HTR-8/SVneo (cell line): ENCODE measurements at regions not wholly inside any gene's neighbourhood (a gene's known extent, or its start where the extent isn't known, plus 50 kb on each side); places are given as distances from the start of the nearest gene placed in this dataset.

Source experiments
- DNase-seq: peaks from one replicate; pipeline ENCODE4 v3.0.0; 2011; ENCODE audit warnings: low spot score, mixed read lengths; ENCODE audit not compliant: insufficient read length
- FAIRE-seq: peaks from 2 replicates; lab custom pipeline; 2011; peaks lifted over from hg19 to GRCh38; lab: Jason Lieb, UNC

DNA sequence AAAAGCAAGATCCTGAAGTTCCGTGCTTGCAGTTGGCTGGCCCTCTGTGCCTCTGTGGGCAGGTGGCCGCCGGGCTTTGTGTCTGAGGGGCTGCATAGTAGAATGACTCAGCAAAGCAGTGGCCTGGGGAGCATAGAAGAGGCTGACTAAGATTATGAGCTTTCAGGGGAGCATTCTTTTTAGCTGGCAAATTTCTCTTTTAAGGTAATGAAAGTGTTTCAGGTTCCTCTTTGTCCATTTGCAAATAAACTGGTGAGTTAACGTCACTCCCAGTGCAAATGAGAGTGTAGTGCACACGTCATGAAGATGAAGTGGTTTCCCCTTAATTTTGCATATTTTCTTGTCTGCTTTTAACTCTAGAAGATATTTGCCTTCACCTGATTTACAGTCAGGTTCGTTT lies 98.6 kb downstream of the BCL2L11 start:
- FAIRE-seq (no peak), DNase-seq (no peak)

DNA sequence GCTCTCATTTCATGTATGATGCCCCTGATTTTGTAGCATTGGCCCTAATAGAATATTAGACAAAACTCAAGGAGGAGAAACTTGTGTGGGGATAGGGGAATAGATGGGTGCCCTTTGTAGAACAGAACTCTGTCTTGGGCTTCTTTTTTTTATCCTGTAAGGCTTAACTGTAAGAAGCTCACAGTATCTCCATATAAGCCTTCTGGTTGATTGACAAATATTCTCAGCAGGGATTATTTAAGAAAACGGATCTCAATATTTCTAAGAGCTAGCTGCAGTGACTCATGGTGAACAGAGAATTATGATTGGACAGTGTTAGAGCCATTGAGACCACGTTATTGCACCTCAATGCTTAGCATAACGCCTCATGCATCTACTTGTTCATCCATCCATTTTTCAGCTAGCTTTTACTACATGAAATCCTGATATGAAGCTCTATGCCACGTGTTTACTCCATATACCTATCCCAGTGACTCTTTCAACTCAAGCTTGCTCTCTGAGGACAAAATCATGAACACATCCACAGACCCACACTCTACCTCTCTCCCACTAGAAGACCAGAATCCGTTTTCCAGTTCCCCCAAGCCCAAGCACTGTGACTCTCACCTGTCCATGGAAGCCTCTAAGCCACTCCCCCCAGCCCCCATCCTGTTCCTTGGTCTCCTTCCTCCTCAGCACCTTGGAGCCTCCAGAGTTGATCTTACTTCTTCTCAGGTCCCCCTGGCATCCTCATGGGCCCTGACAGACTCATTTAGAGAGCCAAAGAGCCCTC lies 99.2 kb downstream of the BCL2L11 start:
- FAIRE-seq (no peak), DNase-seq (no peak)

DNA sequence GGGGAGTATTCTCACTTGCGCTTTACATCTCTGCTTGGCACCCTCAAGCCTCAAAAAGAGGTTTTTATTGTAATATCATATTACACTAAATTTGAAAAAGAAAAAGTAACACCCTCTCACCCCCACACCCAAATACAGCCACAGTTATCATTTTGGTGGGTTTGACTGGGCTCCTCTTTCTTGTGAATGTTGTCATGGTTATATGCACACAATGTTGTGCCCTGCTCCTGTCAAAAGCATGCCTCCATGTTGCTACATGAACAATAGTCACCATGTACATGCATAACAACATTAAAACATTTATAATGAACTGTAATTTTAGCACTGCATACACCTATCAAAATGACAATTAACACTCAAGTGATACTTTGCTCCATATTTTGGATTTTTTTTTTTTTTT lies 100.2 kb downstream of the BCL2L11 start:
- FAIRE-seq, result no peak

DNA sequence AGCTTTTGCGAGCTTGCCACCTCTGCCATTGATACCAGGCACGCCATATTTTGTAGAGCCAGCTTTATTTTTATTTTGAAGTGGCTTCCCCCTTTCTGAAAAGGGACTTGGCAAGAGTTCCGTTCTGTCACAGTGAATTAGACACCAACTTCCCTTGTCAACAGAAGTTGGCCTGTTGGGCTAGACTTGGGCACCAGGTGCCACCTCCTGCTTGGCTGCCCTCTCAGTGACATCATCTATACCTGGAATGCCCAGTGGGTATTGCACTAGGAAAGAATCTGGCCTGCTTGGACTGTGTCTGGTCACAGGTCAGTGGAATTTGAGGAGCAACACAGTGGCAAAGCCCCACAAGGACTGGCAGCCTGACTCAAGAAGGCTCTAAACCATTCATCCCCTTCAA lies 101.0 kb downstream of the BCL2L11 start:
- FAIRE-seq, result no peak
- DNase-seq, result no peak

More for the DNA sequence above, 100.2 kb downstream of the BCL2L11 start:
- no peak for DNase-seq

DNA sequence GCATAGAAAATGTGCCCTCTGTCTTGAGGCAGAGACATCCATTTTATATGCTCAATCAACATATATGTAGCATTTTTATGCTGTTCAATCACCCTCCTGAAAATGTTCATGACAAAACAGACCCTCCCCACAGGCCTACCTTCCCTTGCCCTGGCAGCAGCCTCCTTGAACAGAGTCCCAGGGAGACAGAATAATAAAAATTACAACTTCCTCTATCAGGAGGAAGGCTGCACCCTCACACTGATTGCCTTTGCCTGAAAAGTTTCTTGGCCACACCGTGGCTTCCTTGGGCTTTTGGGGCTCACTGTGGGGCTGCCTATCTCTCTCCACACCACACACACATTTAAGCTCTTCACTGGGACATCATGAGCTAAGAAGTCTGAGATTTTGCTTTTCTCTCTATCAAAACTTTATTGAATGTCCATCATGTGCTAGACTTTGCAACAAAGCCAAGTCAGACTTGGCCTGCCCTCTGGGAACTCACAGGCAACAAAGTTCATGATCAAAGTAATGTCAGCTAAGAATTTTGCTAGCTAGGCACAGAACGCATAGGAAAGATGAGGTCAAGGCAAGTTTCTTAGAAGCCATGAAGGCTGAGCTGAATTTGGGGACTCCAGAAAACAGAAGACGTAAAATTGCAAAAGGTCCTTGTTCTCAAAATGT lies 101.6 kb downstream of the BCL2L11 start:
- no peak for DNase-seq

GRCh38 chr2:111225856-111226255 lies 105.1 kb downstream of the BCL2L11 start:
- FAIRE-seq (no peak), DNase-seq (no peak)

More for the DNA sequence above, 101.6 kb downstream of the BCL2L11 start:
- FAIRE-seq, result no peak

DNA sequence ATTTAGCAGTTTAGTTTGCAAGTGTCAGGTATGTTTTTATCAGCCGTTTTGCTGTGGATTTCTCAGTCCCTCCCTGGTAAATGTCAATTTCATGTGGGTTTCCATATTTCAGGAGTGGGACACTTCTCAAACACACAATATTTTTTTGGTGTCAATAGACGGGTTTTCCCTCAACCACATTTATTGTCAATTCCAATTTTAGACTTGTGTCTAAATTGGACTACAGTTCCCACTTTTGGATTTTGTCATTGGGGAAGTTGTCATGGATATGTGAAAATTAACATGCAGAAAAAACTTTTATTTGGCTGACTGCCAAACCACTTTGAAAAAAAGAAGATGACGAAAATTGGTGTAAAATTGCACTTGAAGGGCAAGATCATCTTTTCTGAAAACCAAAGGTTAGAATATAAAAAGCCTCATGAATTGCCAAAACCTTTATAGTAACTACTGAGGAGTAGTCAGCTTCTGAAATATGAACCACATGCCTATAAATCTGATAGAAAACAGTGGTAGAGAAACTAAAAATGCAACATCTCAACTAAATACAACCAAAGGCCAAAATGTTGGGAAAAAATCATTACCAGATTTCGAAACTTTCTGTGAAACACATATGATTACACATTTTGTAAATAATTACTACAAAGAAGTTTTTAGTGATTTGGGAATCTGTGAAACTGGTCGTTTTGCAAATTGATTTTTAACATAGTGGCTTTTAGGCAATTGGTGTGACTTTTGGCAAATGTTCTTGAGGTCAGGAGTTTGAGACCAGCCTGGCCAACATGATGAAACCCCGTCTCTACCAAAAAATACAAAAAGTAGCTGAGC lies 106.4 kb downstream of the BCL2L11 start:
- FAIRE-seq, result no peak
- no peak for DNase-seq

GRCh38 chr2:111227716-111228141 lies 107.0 kb downstream of the BCL2L11 start:
- FAIRE-seq, result peak; percentile 23
- peak; percentile 83 for DNase-seq

- no peak for FAIRE-seq
Measured at GRCh38 chr2:111231532-111232252, 111.0 kb downstream of the BCL2L11 start.

GRCh38 chr2:111235192-111236015 lies 114.7 kb downstream of the BCL2L11 start:
- FAIRE-seq (no peak), DNase-seq (no peak)

More at GRCh38 chr2:111231532-111232252, 111.0 kb downstream of the BCL2L11 start:
- no peak for DNase-seq

DNA sequence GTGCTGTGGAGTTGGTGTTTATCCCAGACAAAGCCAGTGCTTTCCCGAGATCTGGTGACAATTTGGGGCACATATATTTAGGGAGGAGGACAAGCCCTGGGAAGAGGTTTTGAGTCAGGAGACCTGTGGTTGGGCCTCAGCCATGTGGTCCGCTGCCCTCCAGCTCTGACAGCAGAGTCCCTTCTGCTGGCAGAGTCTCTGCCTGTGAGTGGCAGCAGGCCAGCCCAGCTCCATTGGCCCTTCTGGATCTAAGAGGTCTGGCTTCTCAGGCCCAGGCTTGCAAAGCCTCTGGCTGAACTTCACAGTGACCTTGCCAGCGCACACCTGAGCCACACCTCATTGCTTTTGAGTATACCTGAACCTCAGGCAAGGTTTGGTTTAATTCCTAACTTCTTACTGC lies 115.3 kb downstream of the BCL2L11 start:
- FAIRE-seq (no peak), DNase-seq (no peak)

DNA sequence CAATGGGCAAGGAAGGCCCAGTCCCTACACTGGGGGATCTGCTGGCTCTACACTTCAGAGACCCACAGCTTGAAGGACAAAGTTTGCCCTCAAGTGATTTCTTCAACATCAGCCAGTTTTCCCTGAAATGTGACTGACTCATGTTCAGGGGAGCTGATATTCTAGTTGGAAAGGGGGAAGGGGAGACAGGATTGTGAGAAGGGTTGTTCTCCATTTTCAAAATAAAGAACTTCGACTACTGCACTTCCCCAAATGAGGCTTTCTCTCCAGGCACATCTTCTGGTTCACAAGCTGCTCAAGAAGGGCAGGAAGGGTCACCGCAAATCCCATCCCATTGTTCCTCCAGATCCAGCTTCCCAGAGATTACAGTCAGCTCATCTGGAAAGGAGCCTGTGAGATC lies 117.6 kb downstream of the BCL2L11 start:
- FAIRE-seq (no peak), DNase-seq (no peak)

DNA sequence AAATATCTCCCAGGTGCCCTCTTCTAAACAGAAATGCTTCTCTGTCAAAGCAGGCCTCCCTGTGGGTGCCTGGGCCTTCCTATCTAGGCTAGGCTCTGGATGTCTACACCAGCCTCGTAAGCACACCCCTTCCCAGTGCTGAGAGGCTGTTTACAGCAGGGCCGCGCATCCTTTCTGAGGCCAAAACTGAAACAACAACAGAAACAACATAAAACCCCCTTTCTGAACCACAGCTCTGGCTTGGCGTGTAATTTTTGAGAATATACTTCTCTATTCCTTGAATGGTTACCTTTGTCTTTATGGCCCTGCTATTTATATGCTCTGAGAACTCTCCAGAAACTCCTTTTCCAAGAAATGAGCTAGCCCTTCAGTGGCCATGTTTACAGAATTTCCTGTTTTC lies 118.4 kb downstream of the BCL2L11 start:
- no peak for FAIRE-seq
- no peak for DNase-seq

- DNase-seq (no peak), FAIRE-seq (no peak)
Measured at GRCh38 chr2:111239581-111240249, 119.0 kb downstream of the BCL2L11 start.

DNA sequence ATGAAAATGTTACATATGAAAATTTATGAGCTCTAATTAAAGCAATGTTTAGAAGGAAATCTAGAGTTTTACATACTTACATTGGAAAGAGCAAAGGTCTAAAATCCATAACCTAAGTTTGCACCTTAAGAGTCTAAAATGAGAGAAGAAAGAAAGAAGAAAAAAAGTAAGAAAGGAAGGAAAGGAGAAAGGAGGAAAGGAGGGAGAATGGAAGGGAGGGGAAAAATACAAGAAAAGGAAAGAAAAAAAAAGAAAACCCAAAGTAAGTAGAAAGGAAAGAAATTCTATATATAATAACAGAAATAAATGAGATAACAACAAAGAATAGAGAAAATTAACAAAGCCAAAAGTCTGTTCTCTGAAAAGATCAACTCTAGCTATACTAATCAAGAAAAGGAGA lies 122.6 kb downstream of the BCL2L11 start:
- FAIRE-seq (no peak), DNase-seq (no peak)

- no peak for FAIRE-seq
Measured at GRCh38 chr2:111244864-111245263, 124.2 kb downstream of the BCL2L11 start.

DNA sequence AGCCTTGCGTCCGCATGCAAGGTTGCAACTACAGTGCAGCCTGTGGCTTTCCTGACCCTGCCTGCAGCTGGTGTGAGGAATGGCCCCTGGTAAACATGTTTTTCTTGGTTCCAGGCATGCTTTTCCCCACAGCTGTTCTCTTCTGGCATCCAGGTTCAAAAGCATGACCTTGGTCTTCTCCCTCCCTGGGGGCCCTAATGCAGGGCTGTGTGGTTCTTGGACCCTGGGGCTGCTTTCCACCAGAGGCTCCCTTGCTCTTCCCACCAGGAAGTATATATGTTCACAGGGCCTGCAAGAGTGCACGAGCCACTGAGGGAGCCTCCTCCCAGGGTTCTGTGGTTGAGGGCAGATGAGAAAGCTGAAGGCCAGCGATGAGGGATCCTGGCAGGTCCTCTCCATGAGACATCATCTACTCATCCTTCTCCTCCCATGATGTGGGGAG lies 125.9 kb downstream of the BCL2L11 start:
- FAIRE-seq (no peak), DNase-seq (no peak)

More at GRCh38 chr2:111244864-111245263, 124.2 kb downstream of the BCL2L11 start:
- DNase-seq, result no peak

DNA sequence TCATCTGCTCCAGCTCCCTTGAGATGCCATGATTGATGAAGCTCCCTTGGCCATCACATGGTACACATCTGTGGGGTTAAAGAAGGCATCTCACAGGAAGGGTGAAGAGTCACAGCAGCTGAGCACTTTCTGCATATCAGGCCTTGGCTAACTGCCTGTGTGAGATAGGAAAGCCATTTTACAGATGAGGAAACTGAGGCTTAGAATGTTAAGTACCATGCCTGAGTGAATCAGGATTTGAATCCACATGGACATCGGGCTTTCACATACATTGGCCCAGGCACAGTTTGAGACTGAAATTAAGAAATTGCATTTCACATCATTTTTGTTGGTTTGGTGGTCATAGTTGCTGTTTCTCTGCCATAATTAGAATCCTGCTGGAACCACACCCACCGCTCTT lies 126.8 kb downstream of the BCL2L11 start:
- DNase-seq, result no peak
- FAIRE-seq, result no peak

DNA sequence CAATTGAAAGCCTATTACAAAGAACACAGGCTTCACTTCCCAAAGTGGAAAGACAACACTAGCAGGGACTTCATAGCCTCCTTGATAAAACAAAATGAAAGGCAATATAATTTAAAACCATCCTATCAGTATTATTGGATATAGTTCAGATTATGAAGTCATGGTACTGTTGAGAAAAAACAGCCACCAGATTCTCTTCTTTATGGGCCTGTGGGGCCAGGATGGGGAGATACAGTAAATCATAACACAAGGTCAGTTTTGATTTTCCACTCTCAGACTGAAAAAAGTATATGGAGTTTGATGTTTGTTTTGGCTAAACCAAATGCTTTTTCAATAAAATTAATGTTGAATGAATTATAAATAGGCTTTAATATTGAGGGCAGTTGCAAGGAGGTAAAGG lies 129.1 kb downstream of the BCL2L11 start:
- FAIRE-seq (no peak), DNase-seq (no peak)
